ENCODE measurements at regions not wholly inside any gene's neighbourhood (a gene's known extent, or its start where the extent isn't known, plus 50 kb on each side); places are given as distances from the start of the nearest gene placed in this dataset.

GRCh38 chr20:57090590-57091560, 175.6 kb downstream of the BMP7 start:
- Mint-ChIP-seq H3K4me1 (peaks cover 15% of the 10 kb centered on the region), H3K36me3 (ENCODE audit: low read depth) (peaks cover 5% of the 10 kb centered on the region), H3K9me3 (peaks cover 5% of the 10 kb centered on the region), H3K27me3 (peaks cover 13% of the 10 kb centered on the region), H3K4me3 (peak overlapping the region; percentile 70), H3K27ac (peak overlapping the region; percentile 97)
- DNase-seq (no peak), ATAC-seq (peak; percentile 26)

- Mint-ChIP-seq H3K27me3 (peaks cover 13% of the 10 kb centered on the region), H3K36me3 (ENCODE audit: low read depth) (peaks cover 5% of the 10 kb centered on the region), H3K4me1 (peaks cover 15% of the 10 kb centered on the region), H3K27ac (peak overlapping the region; percentile 97), H3K4me3 (peak overlapping the region; percentile 70), H3K9me3 (peaks cover 5% of the 10 kb centered on the region)
- DNase-seq = no peak
- peak; percentile 27 for ATAC-seq
These were observed 174.7 kb downstream of the BMP7 start for GRCh38 chr20:57091748-57092111.

- H3K9me3 Mint-ChIP-seq = peaks cover 5% of the 10 kb centered on the region
- peaks cover 10% of the 10 kb centered on the region for H3K27me3 Mint-ChIP-seq
- H3K27ac Mint-ChIP-seq = no peak overlapping the region
- H3K4me3 Mint-ChIP-seq = no peak overlapping the region
- H3K36me3 Mint-ChIP-seq (ENCODE audit: low read depth) = peaks cover 5% of the 10 kb centered on the region
- peaks cover 15% of the 10 kb centered on the region for H3K4me1 Mint-ChIP-seq
- peak; percentile 69 for DNase-seq
- ATAC-seq = peak; percentile 47
These were observed 174.1 kb downstream of the BMP7 start for GRCh38 chr20:57092112-57092899.

GRCh38 chr20:57092900-57093530, 173.4 kb downstream of the BMP7 start:
- DNase-seq = no peak
- H3K4me1 Mint-ChIP-seq = peaks cover 15% of the 10 kb centered on the region
- ATAC-seq = no peak
- peaks cover 5% of the 10 kb centered on the region for H3K36me3 Mint-ChIP-seq (ENCODE audit: low read depth)
- H3K9me3 Mint-ChIP-seq = peaks cover 5% of the 10 kb centered on the region
- peaks cover 8% of the 10 kb centered on the region for H3K27me3 Mint-ChIP-seq
- H3K27ac Mint-ChIP-seq = no peak overlapping the region
- no peak overlapping the region for H3K4me3 Mint-ChIP-seq

- Mint-ChIP-seq H3K4me1 (peaks cover 15% of the 10 kb centered on the region), H3K27me3 (peaks cover 11% of the 10 kb centered on the region), H3K27ac (no peak overlapping the region), H3K36me3 (ENCODE audit: low read depth) (peaks cover 5% of the 10 kb centered on the region), H3K4me3 (no peak overlapping the region), H3K9me3 (peaks cover 5% of the 10 kb centered on the region)
- no peak for DNase-seq
- ATAC-seq = no peak
These were observed 172.7 kb downstream of the BMP7 start for GRCh38 chr20:57093766-57094165.

GRCh38 chr20:57094252-57094891, 172.1 kb downstream of the BMP7 start:
- DNase-seq (no peak), ATAC-seq (no peak)
- Mint-ChIP-seq H3K9me3 (peaks cover 5% of the 10 kb centered on the region), H3K27ac (no peak overlapping the region), H3K4me1 (peaks cover 15% of the 10 kb centered on the region), H3K36me3 (ENCODE audit: low read depth) (peaks cover 5% of the 10 kb centered on the region), H3K27me3 (peaks cover 11% of the 10 kb centered on the region), H3K4me3 (no peak overlapping the region)

GRCh38 chr20:57094991-57095390, 171.4 kb downstream of the BMP7 start:
- H3K27me3 Mint-ChIP-seq = peaks cover 11% of the 10 kb centered on the region
- H3K27ac Mint-ChIP-seq = no peak overlapping the region
- H3K4me3 Mint-ChIP-seq = no peak overlapping the region
- peaks cover 5% of the 10 kb centered on the region for H3K36me3 Mint-ChIP-seq (ENCODE audit: low read depth)
- DNase-seq = no peak
- H3K4me1 Mint-ChIP-seq = peaks cover 14% of the 10 kb centered on the region
- ATAC-seq = no peak
- H3K9me3 Mint-ChIP-seq = peaks cover 5% of the 10 kb centered on the region

- DNase-seq (no peak), ATAC-seq (no peak)
- peaks cover 11% of the 10 kb centered on the region for H3K27me3 Mint-ChIP-seq
- H3K4me1 Mint-ChIP-seq = peaks cover 11% of the 10 kb centered on the region
- peaks cover 4% of the 10 kb centered on the region for H3K36me3 Mint-ChIP-seq (ENCODE audit: low read depth)
- H3K9me3 Mint-ChIP-seq = peaks cover 5% of the 10 kb centered on the region
- H3K4me3 Mint-ChIP-seq = no peak overlapping the region
- no peak overlapping the region for H3K27ac Mint-ChIP-seq
These were observed 171.0 kb downstream of the BMP7 start for GRCh38 chr20:57095426-57095825.

- ATAC-seq (no peak), DNase-seq (no peak)
- H3K9me3 Mint-ChIP-seq = no peaks in the 10 kb centered on the region
- peaks cover 3% of the 10 kb centered on the region for H3K27me3 Mint-ChIP-seq
- no peak overlapping the region for H3K27ac Mint-ChIP-seq
- no peak overlapping the region for H3K4me3 Mint-ChIP-seq
- peaks cover 1% of the 10 kb centered on the region for H3K4me1 Mint-ChIP-seq
- H3K36me3 Mint-ChIP-seq (ENCODE audit: low read depth) = no peaks in the 10 kb centered on the region
These were observed 169.1 kb downstream of the BMP7 start for GRCh38 chr20:57097245-57097915.

- Mint-ChIP-seq H3K4me1 (no peaks in the 10 kb centered on the region), H3K9me3 (no peaks in the 10 kb centered on the region), H3K27me3 (peaks cover 3% of the 10 kb centered on the region), H3K4me3 (no peak overlapping the region), H3K27ac (no peak overlapping the region), H3K36me3 (ENCODE audit: low read depth) (no peaks in the 10 kb centered on the region)
- no peak for DNase-seq
- no peak for ATAC-seq
These were observed 164.3 kb downstream of the BMP7 start for GRCh38 chr20:57102160-57102559.

- H3K4me1 Mint-ChIP-seq = no peaks in the 10 kb centered on the region
- H3K27ac Mint-ChIP-seq = no peak overlapping the region
- no peak overlapping the region for H3K4me3 Mint-ChIP-seq
- DNase-seq (no peak), ATAC-seq (no peak)
- H3K9me3 Mint-ChIP-seq = no peaks in the 10 kb centered on the region
- H3K36me3 Mint-ChIP-seq (ENCODE audit: low read depth) = no peaks in the 10 kb centered on the region
- peaks cover 3% of the 10 kb centered on the region for H3K27me3 Mint-ChIP-seq
These were observed 163.9 kb downstream of the BMP7 start for GRCh38 chr20:57102566-57102965.

- ATAC-seq (no peak), DNase-seq (no peak)
- Mint-ChIP-seq H3K36me3 (ENCODE audit: low read depth) (no peaks in the 10 kb centered on the region), H3K27ac (no peak overlapping the region), H3K9me3 (no peaks in the 10 kb centered on the region), H3K4me3 (no peak overlapping the region), H3K27me3 (peaks cover under 1% of the 10 kb centered on the region), H3K4me1 (no peaks in the 10 kb centered on the region)
These were observed 163.2 kb downstream of the BMP7 start for GRCh38 chr20:57103146-57103800.

GRCh38 chr20:57104113-57104512, 162.3 kb downstream of the BMP7 start:
- Mint-ChIP-seq H3K27me3 (peaks cover 1% of the 10 kb centered on the region), H3K36me3 (ENCODE audit: low read depth) (no peaks in the 10 kb centered on the region), H3K9me3 (no peaks in the 10 kb centered on the region), H3K4me1 (no peaks in the 10 kb centered on the region), H3K27ac (no peak overlapping the region), H3K4me3 (no peak overlapping the region)
- no peak for DNase-seq
- no peak for ATAC-seq

Data from activated naive CD8-positive, alpha-beta T cell treated with anti-CD3 and anti-CD28 coated beads, Interleukin-2, amount 50 U/mL, for 24 hours (primary cell).